ENCODE measurements at regions not wholly inside any gene's neighbourhood (a gene's known extent, or its start where the extent isn't known, plus 50 kb on each side); places are given as distances from the start of the nearest gene placed in this dataset.

- peak; percentile 92 for TF ChIP-seq MAFK (IDR thresholded peaks at IDR 0.05; ENCODE audit: low read length)
- TF ChIP-seq MAFF (IDR thresholded peaks at IDR 0.05; ENCODE audit: low read length), result peak; percentile 83; the same call in 1 of the 2 replicates
Observed at GRCh38 chr5:18050345-18050744, 416.1 kb downstream of the TAF11L14 start (continued).

GRCh38 chr5:18050776-18051175 lies 416.5 kb downstream of the TAF11L14 start:
- intact Hi-C loops (cut with micrococcal nuclease) (no loop called here), in situ Hi-C loops (cut with MboI) (no loop called here)
- no peak for TF ChIP-seq ZNF146 (CRISPR knock-in tag; IDR thresholded peaks at IDR 0.05; ENCODE audit: unreplicated experiment)
- TF ChIP-seq SIN3B (IDR thresholded peaks at IDR 0.05; ENCODE audit: low read depth), result no peak
- no peak for TF ChIP-seq ZNF668 (CRISPR knock-in tag; IDR thresholded peaks at IDR 0.05)
- ChIA-PET CTCF (ENCODE audit: low intra/inter-chr PET ratio) (no interaction called here), POLR2A (no interaction called here)
- 0% methylated on average over 4 of the region's 4 CpGs for WGBS (ENCODE audit: insufficient coverage, low coverage, missing lambda C conversion rate)
- H3K36me3 ChIP-seq (ENCODE audit: control insufficient read depth, insufficient read depth, low read length), result no peaks in the 10 kb centered on the region
- H2AFZ ChIP-seq (ENCODE audit: low read depth, low read length), result no peak overlapping the region
- no peaks in the 10 kb centered on the region for H4K20me1 ChIP-seq (replicated peaks; ENCODE audit: control insufficient read depth, insufficient read depth, low read length)
- H3K4me2 ChIP-seq (ENCODE audit: insufficient read depth, low read length), result no peak overlapping the region
- DNase-seq (ENCODE audit: extremely low read depth in 1 of 4, low spot score in 3 of 4), result no peak
- H3K27me3 ChIP-seq (ENCODE audit: control insufficient read depth in 2 of 2, insufficient read depth in 2 of 2, low read length in 2 of 2), result no peaks in the 10 kb centered on the region
- ATAC-seq, result no peak
- H3K4me1 ChIP-seq (replicated peaks in 1 of 2; ENCODE audit: control insufficient read depth in 2 of 2, insufficient read depth in 2 of 2, low read length in 2 of 2), result no peaks in the 10 kb centered on the region
- no peaks in the 10 kb centered on the region for H3K9me3 ChIP-seq (replicated peaks; ENCODE audit: control insufficient read depth, insufficient read depth, low read depth, low read length)
- no peaks in the 10 kb centered on the region for H3K9me1 ChIP-seq (ENCODE audit: control insufficient read depth, insufficient read depth, low read length)
- no peak for FAIRE-seq
- no peak overlapping the region for H3K9ac ChIP-seq (ENCODE audit: insufficient read depth in 1 of 2, low read depth in 2 of 2, low read length in 2 of 2)
- H3K79me2 ChIP-seq (ENCODE audit: control insufficient read depth, insufficient read depth, low read length), result no peaks in the 10 kb centered on the region
- no peak overlapping the region for H3K27ac ChIP-seq (ENCODE audit: extremely low read depth, low read depth, low read length)
- no peak overlapping the region for H3K4me3 ChIP-seq
- no TSS peak for BruUV-seq (replicated peaks)

- Histone ChIP-seq H2AFZ (ENCODE audit: low read depth, low read length) (no peak overlapping the region), H3K36me3 (ENCODE audit: control insufficient read depth, insufficient read depth, low read length) (no peaks in the 10 kb centered on the region), H3K9ac (ENCODE audit: insufficient read depth in 1 of 2, low read depth in 2 of 2, low read length in 2 of 2) (no peak overlapping the region), H3K4me1 (replicated peaks in 1 of 2; ENCODE audit: control insufficient read depth in 2 of 2, insufficient read depth in 2 of 2, low read length in 2 of 2) (no peaks in the 10 kb centered on the region), H4K20me1 (replicated peaks; ENCODE audit: control insufficient read depth, insufficient read depth, low read length) (no peaks in the 10 kb centered on the region), H3K79me2 (ENCODE audit: control insufficient read depth, insufficient read depth, low read length) (no peaks in the 10 kb centered on the region), H3K27ac (ENCODE audit: extremely low read depth, low read depth, low read length) (no peak overlapping the region), H3K4me3 (no peak overlapping the region), H3K9me1 (ENCODE audit: control insufficient read depth, insufficient read depth, low read length) (no peaks in the 10 kb centered on the region), H3K9me3 (replicated peaks; ENCODE audit: control insufficient read depth, insufficient read depth, low read depth, low read length) (no peaks in the 10 kb centered on the region; the same call in 1 of the 2 replicates), H3K27me3 (ENCODE audit: control insufficient read depth in 2 of 2, insufficient read depth in 2 of 2, low read length in 2 of 2) (no peaks in the 10 kb centered on the region), H3K4me2 (ENCODE audit: insufficient read depth, low read length) (no peak overlapping the region)
- FAIRE-seq, result no peak
- in situ Hi-C loops (cut with MboI), result no loop called here
- whole genome bisulfite sequencing (ENCODE audit: insufficient coverage, low coverage, missing lambda C conversion rate), result 0% methylated on average over 1 of the region's 1 CpG
- no peak for DNase-seq (ENCODE audit: extremely low read depth in 1 of 4, low spot score in 3 of 4)
- CTCF ChIA-PET (ENCODE audit: low intra/inter-chr PET ratio), result no interaction called here
- BruUV-seq (replicated peaks), result no TSS peak
- POLR2A ChIA-PET, result no interaction called here
- intact Hi-C loops (cut with micrococcal nuclease), result no loop called here
- ATAC-seq, result no peak
- TF ChIP-seq RERE (CRISPR knock-in tag; IDR thresholded peaks at IDR 0.05; ENCODE audit: borderline replicate concordance) (no peak), ZNF354B (CRISPR knock-in tag; IDR thresholded peaks at IDR 0.05) (no peak), CCAR2 (IDR thresholded peaks at IDR 0.05; ENCODE audit: low read depth, low read length) (no peak), ATF2 (CRISPR knock-in tag; IDR thresholded peaks at IDR 0.05) (no peak), ZZZ3 (IDR thresholded peaks at IDR 0.05) (no peak)
Observed at GRCh38 chr5:18051953-18052352, 417.7 kb downstream of the TAF11L14 start.
